GM18511 (cell line): ENCODE measurements at regions not wholly inside any gene's neighbourhood (a gene's known extent, or its start where the extent isn't known, plus 50 kb on each side); places are given as distances from the start of the nearest gene placed in this dataset.

Experiments
- ATAC-seq: cut with Tn5 transposase; IDR thresholded peaks from one replicate; pipeline ENCODE4 v1.9.1; 2021; ENCODE audit warnings: mild to moderate bottlenecking, moderate library complexity; ENCODE audit not compliant: unreplicated experiment

DNA sequence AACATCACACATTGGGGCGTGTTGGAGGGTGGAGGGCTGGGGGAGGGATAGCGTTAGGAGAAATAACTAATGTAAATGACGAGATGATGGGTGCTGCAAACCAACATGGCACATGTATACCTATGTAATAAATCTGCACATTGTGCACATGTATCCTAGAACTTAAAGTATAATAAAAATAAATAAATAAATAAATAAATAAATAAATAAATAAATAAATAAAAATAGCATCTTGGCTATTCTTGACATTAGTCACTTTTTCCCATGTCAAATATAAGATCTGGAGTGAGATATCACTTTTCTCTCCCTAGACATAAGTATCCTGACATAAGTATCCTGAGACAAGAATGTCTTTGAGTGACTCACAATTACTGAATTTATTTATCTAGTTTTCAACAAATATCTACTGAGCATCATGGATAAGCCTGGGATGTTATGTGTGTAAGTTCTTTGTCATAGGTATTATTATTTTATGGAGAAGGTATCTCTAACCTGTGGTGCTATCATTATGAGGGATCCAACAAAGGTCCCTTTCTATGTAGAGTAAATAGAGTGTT, 691.3 kb downstream of the SORCS1 start:
- ATAC-seq, result no peak

DNA sequence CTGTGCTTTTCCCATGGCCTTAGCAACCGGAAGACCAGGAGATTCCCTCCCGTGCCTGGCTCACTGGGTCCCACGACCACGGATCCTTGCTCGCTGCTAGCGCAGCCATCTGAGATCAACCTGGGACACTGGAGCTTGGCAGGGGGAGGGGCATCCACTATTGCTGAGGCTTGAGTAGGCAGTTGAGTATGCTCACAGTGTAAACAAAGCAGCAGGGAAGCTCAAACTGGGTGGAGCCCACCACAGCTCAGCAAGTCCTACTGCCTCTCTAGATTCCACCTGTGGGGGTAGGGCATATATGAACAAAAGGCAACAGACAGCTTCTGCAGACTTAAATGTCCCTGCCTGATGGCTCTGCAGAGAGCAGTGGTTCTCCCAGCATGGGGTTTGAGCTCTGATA, 697.0 kb downstream of the SORCS1 start:
- ATAC-seq, result no peak

GRCh38 chr10:106457522-106457921, 707.0 kb downstream of the SORCS1 start:
- no peak for ATAC-seq

- ATAC-seq, result no peak
These were observed 710.3 kb downstream of the SORCS1 start for GRCh38 chr10:106454233-106454632.

DNA sequence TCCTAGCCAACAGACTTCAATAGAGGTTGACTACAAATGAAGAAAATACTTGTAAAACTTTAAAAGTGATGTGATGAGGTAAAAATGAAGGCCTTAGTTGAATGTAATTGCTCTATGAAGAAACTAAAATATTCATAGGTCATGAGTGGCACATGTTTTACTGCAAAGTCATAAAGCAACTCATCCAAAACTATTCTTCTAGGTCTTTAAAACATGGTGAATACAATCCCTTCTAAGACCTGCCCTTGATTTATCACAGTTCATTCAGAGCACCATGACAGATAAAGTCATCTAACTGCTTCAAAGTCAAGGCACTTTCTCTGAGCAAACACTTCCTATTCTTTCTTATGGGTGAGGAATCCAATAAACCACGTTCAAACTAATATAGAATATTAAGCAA, 713.5 kb downstream of the SORCS1 start:
- ATAC-seq, result no peak

DNA sequence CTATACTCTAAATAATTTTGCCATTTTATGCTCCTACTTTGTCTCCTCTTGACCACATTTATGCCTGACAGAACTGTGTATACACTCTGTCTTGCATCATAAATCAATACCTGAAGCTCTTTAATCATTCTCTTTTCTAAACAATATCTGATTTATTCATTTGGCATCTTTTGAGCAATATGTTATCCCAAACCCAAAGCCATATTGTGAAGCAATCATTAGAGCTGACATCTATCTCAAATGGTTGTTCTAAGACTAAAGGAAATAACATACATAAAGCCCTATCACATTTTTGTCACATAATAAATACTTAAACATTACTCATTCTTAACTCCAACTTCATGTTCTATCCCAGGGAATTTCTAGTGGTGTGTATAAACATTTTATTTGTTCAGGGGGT, 717.6 kb downstream of the SORCS1 start:
- ATAC-seq, result no peak

GRCh38 chr10:106442223-106442622, 722.3 kb downstream of the SORCS1 start:
- ATAC-seq, result no peak

DNA sequence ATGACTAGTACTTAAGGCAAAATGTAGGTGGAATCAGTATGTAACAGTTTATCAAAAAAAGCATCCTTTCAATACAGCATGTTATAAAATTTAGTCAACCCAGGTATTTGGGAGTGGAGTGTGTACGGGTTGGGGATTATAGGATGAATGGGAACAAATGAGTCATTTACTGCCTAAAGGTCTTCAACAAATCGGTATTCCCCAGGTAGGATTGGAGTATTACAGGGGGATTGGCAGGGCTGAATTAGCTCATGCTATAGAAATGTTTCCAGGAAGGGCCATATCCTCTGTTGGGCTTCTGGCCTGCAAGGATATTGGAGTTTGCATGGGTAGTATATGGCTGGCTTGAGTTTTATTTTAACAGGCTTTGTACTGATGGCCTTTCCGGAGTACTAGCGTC, 723.7 kb downstream of the SORCS1 start:
- ATAC-seq, result no peak

- ATAC-seq, result no peak
These were observed 724.2 kb downstream of the SORCS1 start for GRCh38 chr10:106440355-106440754.

DNA sequence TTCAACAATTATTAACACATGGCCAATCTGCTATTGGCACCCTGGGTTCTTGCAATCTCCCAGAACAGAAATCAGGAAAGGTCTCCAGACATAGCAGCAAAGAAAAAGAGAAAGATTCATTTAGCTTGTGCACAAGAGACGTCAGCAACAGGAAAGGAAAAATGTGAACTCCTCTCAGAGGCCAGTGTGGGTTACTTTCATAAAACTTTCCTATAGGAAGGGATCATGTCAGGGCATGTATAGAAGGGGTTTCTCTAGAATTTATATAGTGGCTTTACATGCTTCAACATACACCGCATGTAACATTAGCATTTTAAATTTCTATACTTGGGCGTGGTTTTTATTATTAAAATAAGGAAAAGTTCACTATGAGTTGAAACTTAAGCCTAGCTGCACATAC, 725.1 kb downstream of the SORCS1 start:
- ATAC-seq, result no peak

DNA sequence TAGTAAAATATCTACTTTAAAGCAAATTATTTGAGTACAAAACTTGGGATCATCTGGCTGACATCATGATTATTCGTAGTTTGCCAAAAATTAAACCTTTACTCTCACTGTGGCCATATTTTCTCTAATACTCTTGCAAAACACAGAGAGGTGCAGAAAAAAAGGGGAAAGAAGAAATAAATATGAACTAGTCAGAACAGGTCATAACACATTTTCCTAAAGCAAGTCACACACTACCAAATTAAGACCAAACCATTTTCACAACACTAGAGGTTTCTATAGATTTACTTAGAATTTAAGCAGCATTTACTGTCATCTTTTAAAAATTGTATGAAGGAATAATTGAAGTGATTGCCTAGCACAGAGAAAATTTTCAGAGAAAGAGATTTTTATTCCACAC, 726.1 kb downstream of the SORCS1 start:
- no peak for ATAC-seq

DNA sequence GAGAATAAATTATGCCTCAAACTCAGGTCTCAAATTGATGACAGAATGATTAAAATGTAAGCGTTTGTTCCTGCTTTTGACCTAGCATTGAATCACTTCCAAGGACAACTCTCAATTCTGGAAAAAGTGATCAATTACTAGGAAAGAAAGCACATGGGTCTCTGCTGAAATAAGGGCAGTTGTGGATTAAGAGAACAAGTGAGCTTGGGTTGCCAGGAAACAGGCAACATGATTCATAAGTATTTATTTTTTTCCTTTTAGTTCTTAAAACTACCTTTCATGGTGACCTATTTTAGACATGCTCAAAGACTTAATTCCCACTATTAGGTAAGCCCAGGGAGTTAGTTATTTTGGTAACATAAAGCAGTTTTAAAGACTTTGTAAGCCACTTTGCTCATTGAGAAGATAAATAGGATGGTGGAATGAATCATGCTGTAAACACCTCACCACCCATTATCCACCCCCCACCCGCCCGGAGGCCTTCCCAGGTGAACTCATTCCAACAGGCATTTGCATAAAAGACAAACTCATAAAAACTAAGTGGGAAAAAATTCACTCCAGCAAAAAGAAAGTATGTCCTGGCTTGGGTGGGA, 728.3 kb downstream of the SORCS1 start:
- ATAC-seq, result no peak

DNA sequence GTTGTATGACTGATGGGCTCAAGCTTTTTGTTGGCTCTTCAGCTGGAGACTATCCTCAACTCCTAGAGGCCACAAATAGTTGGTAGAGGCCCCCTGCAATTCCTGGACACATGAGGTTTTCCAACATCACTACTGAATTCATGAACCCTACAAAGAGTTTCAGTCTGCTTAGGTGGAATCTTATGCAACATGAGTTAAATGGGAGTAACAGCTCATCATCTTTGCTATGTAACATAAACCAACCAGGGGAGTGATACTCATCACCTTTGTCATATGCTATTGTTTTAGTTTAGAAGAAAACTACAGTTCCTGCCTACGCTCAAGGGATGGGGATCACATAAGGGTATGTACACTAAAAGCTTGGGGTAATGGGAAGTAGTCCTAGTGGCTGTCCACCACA, 729.4 kb downstream of the SORCS1 start:
- ATAC-seq, result no peak

GRCh38 chr10:106424981-106425380, 739.5 kb downstream of the SORCS1 start:
- no peak for ATAC-seq

GRCh38 chr10:106424054-106424453, 740.5 kb downstream of the SORCS1 start:
- ATAC-seq, result no peak

GRCh38 chr10:106410331-106410730, 754.2 kb downstream of the SORCS1 start:
- ATAC-seq, result no peak

GRCh38 chr10:106405141-106405540, 759.4 kb downstream of the SORCS1 start:
- ATAC-seq, result no peak

DNA sequence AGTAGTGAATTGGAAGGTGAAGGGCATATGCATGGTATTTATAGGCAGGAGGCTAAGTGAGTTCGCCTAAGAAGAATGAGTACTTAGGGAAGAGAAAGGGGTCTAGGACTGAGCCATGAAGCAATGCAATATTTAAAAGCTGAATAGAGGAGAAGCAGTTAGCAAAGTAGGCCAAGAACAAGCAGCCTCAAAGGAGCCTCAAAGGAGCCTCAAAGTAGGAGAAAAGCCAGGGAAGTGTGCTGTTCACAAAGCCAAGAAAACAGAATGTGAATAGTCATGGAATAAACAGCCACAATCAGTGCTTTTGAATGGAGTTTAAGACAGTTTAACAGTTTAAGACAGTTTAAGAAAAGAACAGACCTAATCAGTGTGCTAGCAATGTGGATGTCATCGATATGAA, 762.0 kb downstream of the SORCS1 start:
- no peak for ATAC-seq

GRCh38 chr10:106401967-106402366, 762.5 kb downstream of the SORCS1 start:
- no peak for ATAC-seq

DNA sequence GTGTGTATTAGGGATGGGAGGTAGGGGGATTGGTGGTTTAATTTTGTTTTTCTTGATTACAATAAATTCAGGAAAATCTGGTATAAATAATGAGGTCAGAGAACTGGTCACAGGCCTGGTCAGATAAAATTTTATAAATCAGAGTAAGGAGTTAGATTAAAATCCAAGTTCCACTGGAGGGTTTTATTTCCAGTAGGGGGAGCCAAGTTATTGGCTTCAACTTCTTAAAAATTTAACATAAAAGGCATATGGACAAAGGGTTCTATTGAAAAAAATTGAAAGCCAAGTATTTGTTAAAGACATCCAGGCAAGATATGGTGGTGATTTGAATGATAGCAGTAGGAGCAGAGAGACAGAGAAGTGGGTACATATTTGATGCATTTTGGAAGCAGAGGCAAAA, 763.3 kb downstream of the SORCS1 start:
- ATAC-seq, result no peak

DNA sequence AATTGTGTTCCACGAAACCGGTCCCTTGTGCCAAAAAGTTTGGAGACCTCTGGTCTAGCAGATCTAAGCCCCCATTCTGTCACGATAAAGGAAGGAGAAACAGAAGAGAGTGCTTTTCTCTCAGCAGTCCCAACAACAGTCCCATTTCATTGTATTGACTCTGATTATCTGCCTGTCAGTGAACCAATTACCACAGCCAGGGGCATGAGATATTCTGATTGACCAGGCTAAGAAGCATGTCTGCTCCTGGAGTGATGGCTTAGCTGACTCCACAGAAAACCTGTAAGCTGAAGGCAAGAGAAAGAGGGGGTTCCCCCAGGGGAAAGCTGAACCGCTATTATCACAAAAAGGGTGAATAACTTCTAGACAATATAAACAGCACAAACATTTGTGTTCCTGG, 765.4 kb downstream of the SORCS1 start:
- no peak for ATAC-seq

DNA sequence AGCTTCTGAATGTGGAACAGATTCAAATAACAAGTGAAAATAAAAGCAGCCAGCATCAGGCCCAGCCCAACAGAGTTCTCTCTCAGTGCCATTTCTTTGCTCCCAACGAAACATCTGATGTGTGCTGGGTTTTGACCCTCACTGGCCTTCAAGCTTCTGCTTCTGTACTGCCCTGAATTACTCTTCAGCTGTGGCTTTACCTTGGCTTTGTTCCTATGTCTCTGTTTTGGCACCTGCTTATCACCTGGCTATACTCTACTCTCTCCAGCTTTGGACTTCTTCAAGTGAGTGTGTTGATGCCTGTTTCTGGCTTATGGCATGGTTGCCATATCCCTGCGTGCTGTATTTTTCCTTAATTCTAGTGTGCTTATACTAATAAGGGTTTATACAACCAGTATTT, 768.3 kb downstream of the SORCS1 start:
- no peak for ATAC-seq

GRCh38 chr10:106395041-106395749, 769.3 kb downstream of the SORCS1 start:
- ATAC-seq, result no peak
